ENCODE measurements at regions not wholly inside any gene's neighbourhood (a gene's known extent, or its start where the extent isn't known, plus 50 kb on each side); places are given as distances from the start of the nearest gene placed in this dataset.

DNA sequence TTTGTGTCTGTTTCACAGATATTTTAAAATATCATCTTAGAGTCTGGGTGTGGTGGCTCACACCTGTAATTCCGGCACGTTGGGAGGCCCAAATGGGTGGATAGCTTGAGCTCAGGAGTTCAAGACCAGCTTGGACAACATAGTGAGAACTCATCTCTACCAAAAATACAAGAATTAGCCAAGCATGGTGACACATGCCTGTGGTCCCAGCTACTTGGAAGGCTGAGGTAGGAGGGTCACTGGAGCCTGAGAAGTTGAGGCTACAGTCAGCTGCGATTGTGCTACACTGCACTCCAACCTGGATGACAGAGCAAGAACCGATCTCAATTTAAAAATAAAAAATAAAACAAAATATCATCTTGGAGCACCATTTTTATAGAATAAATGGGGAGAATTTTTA is 1247.6 kb upstream of the MIR17HG start:
- Histone ChIP-seq H3K36me3 (no peaks in the 10 kb centered on the region), H3K9me3 (replicated peaks) (peaks cover 42% of the 10 kb centered on the region), H3K4me1 (no peaks in the 10 kb centered on the region), H3K4me3 (no peak overlapping the region), H3K27ac (replicated peaks) (no peak overlapping the region), H3K27me3 (ENCODE audit: low read depth) (no peaks in the 10 kb centered on the region)
- no peak for DNase-seq
- intact Hi-C loops (cut with micrococcal nuclease), result no loop called here
- TF ChIP-seq, protein P1, sequence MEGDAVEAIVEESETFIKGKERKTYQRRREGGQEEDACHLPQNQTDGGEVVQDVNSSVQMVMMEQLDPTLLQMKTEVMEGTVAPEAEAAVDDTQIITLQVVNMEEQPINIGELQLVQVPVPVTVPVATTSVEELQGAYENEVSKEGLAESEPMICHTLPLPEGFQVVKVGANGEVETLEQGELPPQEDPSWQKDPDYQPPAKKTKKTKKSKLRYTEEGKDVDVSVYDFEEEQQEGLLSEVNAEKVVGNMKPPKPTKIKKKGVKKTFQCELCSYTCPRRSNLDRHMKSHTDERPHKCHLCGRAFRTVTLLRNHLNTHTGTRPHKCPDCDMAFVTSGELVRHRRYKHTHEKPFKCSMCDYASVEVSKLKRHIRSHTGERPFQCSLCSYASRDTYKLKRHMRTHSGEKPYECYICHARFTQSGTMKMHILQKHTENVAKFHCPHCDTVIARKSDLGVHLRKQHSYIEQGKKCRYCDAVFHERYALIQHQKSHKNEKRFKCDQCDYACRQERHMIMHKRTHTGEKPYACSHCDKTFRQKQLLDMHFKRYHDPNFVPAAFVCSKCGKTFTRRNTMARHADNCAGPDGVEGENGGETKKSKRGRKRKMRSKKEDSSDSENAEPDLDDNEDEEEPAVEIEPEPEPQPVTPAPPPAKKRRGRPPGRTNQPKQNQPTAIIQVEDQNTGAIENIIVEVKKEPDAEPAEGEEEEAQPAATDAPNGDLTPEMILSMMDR (IDR thresholded peaks at IDR 0.05; ENCODE audit: borderline replicate concordance), result no peak

DNA sequence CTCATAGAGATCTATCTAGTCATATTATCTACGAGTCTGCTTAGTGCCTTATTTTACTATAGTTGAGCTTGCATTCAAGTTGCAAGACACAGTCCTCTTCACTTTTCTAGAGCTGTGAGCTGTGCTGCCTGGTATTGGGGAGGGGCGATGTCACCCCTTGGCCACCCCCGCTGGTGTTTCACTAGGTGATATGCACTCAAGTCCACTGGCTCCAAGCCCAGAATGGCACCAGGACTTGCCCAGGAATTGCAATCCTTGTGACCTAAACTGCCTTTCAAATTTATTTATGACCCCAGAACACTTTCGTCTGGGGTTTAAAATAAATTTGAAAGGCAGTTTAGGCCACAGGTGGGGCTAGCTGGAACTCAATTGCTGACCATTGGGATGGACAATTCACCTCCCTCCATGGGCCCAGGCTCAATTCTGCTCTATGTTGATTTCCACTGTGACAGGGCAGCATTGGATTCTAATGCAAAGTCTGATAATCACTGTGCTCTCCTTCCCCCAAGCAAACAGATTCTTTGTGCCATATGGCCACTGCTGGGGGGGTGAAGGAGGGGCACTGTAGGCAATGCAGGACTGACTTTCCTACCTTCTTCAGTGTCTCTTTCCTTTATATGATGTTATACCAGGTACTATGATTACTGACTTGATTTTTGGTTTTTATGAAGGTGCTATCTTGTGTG is 1244.2 kb upstream of the MIR17HG start:
- Histone ChIP-seq H3K36me3 (no peaks in the 10 kb centered on the region), H3K9me3 (replicated peaks) (peaks cover 30% of the 10 kb centered on the region), H3K4me3 (no peak overlapping the region), H3K4me1 (no peaks in the 10 kb centered on the region), H3K27me3 (ENCODE audit: low read depth) (no peaks in the 10 kb centered on the region), H3K27ac (replicated peaks) (no peak overlapping the region)
- intact Hi-C loops (cut with micrococcal nuclease), result no loop called here
- DNase-seq, result no peak
- TF ChIP-seq, protein P1 (IDR thresholded peaks at IDR 0.05; ENCODE audit: borderline replicate concordance), result no peak

DNA sequence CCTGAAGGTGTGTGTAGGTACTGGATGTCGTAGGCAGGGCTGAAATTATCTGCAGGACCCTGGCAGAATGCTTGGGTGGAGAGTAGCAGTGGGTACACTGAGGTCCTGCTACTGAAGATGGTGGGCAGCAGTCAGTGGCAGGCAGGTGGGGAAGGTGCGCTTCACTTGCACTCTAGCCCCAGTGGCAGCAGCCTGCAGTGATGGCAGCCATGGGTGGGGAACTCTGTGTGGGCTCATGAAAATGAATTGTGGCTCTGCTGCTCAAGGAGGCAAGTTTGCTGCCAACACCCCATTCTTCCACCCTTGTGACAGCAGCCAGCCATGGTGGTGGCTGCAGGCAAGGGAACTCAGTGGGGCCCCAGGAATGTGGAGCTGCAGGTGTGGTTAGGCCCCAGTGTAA is 1242.7 kb upstream of the MIR17HG start:
- no peak overlapping the region for H3K27ac ChIP-seq (replicated peaks)
- TF ChIP-seq, protein P1 (IDR thresholded peaks at IDR 0.05; ENCODE audit: borderline replicate concordance), result no peak
- intact Hi-C loops (cut with micrococcal nuclease), result no loop called here
- H3K9me3 ChIP-seq (replicated peaks), result peaks cover 21% of the 10 kb centered on the region
- no peak overlapping the region for H3K4me3 ChIP-seq
- H3K36me3 ChIP-seq, result no peaks in the 10 kb centered on the region
- DNase-seq, result no peak
- no peaks in the 10 kb centered on the region for H3K27me3 ChIP-seq (ENCODE audit: low read depth)
- H3K4me1 ChIP-seq, result no peaks in the 10 kb centered on the region

DNA sequence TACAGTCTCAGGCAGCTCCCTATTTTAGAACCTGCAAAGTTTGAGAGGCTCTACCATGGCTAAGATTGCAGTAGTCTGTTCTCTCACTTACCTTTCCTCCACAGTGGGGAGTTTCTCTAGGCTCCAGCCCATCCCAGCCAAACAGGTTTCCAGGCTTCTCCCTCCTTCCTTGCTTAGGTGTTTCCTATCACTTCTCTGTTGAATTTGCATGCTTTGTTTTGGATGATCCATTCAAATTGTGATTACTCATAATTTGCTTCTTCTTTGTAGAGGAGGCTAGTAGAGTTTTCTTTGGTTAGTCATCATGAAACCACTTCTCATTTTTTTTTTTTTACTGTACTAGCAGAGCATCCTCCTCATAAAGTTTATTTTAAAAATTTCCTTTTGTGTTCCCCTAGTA is 1242.2 kb upstream of the MIR17HG start:
- H3K27me3 ChIP-seq (ENCODE audit: low read depth), result no peaks in the 10 kb centered on the region
- H3K36me3 ChIP-seq, result no peaks in the 10 kb centered on the region
- DNase-seq, result no peak
- peaks cover 16% of the 10 kb centered on the region for H3K9me3 ChIP-seq (replicated peaks)
- no peaks in the 10 kb centered on the region for H3K4me1 ChIP-seq
- H3K27ac ChIP-seq (replicated peaks), result no peak overlapping the region
- TF ChIP-seq, protein P1 (IDR thresholded peaks at IDR 0.05; ENCODE audit: borderline replicate concordance), result no peak
- intact Hi-C loops (cut with micrococcal nuclease), result no loop called here
- no peak overlapping the region for H3K4me3 ChIP-seq

DNA sequence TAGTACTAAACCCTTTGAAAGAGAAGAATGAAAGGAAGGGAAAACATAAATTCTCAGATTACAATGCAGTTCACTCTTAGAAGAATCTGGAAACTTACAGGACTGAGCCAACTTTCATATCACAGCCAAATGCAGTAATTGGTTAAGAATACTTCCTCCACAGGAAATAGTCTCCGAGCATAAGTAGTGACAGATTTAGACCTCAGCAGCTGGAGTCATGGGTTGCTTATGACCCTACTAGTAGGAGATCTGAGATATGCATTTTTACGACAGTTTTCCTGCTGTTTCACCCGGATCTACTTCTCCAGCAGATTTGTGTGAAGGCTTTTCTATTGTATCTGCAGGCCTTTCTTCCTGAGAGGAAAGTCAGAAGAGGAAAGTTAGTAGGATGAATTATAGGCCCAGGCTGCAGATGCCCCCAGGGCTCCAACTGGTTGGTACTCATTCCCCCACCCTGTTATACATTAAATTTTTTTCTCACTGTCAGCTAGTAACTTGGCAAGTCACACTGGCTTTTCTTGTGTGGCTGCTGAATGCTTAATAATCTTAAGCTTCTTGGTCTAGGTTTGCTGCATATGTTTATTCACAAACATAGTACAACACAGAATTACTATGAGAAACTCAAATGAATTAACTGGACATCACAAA is 1241.5 kb upstream of the MIR17HG start:
- Histone ChIP-seq H3K36me3 (no peaks in the 10 kb centered on the region), H3K4me3 (no peak overlapping the region), H3K9me3 (replicated peaks) (peaks cover 16% of the 10 kb centered on the region), H3K27ac (replicated peaks) (no peak overlapping the region), H3K4me1 (no peaks in the 10 kb centered on the region), H3K27me3 (ENCODE audit: low read depth) (no peaks in the 10 kb centered on the region)
- TF ChIP-seq, protein P1 (IDR thresholded peaks at IDR 0.05; ENCODE audit: borderline replicate concordance), result no peak
- intact Hi-C loops (cut with micrococcal nuclease), result no loop called here
- no peak for DNase-seq

Data from left ventricle myocardium inferior (tissue), 1 donor.